GM13977 (cell line): ENCODE measurements at regions not wholly inside any gene's neighbourhood (a gene's known extent, or its start where the extent isn't known, plus 50 kb on each side); places are given as distances from the start of the nearest gene placed in this dataset.
"Not testable (repeated sequence)": the region's sequence is repeated elsewhere in the genome, so short reads cannot be mapped to it uniquely, and the experiment has no call there.

Experiments
- DNase-seq: peaks from one replicate; pipeline ENCODE4 v3.0.0; 2012; ENCODE audit warnings: low spot score
- in situ Hi-C: fragments of 300-500 bp; cut with MboI; formaldehyde crosslinking; loops from one replicate; pipeline ENCODE4 v1.12.0; 2022; ENCODE audit warnings: low sequenced_read_pairs, low pct_unique_long_range_greater_than_20kb, mixed read lengths, inconsistent platforms; ENCODE audit not compliant: unreplicated experiment
- TF ChIP-seq, protein P1 (sequence below): IDR thresholded peaks from 2 replicates; pipeline ENCODE4 v1.5.1; 2012; ENCODE audit warnings: mild to moderate bottlenecking, control low read depth; ENCODE audit not compliant: insufficient read depth; ENCODE audit errors: extremely low read depth, missing control alignments

DNA sequence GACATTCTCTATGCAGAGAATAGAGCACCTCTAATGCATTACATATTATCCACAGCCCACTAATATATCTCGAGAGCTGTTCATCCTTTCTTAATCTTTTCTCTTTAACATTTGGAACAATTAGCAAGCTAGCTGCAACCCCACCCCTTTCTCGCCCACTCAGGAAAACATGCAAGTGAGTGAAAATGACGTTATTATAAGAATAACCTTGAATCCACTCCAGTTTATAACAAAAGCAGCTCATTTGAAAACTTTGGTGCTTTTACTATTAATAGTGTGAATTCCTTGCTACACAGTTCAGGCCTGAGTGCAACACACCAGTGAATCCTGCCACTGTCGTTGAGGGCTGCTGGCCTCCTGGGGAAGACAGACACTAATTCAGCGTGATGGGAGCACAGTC is 63.3 kb upstream of the BMAL1 start:
- TF ChIP-seq, protein P1, sequence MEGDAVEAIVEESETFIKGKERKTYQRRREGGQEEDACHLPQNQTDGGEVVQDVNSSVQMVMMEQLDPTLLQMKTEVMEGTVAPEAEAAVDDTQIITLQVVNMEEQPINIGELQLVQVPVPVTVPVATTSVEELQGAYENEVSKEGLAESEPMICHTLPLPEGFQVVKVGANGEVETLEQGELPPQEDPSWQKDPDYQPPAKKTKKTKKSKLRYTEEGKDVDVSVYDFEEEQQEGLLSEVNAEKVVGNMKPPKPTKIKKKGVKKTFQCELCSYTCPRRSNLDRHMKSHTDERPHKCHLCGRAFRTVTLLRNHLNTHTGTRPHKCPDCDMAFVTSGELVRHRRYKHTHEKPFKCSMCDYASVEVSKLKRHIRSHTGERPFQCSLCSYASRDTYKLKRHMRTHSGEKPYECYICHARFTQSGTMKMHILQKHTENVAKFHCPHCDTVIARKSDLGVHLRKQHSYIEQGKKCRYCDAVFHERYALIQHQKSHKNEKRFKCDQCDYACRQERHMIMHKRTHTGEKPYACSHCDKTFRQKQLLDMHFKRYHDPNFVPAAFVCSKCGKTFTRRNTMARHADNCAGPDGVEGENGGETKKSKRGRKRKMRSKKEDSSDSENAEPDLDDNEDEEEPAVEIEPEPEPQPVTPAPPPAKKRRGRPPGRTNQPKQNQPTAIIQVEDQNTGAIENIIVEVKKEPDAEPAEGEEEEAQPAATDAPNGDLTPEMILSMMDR = no peak
- no peak for DNase-seq
- in situ Hi-C loops = no loop called here

DNA sequence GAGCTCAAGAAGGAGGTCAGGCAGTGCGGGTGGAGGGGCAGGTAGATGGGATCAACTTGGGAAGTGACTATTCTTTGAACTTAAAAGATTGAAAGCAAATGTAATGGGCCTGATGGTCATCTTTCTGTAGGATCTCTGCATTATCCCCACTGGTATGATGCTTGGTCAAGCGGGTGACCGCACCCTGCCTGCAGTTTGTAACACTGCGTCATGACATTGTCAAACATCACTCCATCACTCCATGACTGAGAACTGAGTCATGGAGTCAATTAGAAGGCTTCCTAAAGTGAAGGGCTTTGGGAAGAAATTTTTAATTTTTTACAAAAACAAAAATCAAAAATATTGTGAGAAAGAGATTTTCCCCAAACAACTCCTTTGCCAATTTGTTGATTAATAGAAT is 62.4 kb upstream of the BMAL1 start:
- TF ChIP-seq, protein P1 = no peak
- in situ Hi-C loops = no loop called here
- DNase-seq = no peak

DNA sequence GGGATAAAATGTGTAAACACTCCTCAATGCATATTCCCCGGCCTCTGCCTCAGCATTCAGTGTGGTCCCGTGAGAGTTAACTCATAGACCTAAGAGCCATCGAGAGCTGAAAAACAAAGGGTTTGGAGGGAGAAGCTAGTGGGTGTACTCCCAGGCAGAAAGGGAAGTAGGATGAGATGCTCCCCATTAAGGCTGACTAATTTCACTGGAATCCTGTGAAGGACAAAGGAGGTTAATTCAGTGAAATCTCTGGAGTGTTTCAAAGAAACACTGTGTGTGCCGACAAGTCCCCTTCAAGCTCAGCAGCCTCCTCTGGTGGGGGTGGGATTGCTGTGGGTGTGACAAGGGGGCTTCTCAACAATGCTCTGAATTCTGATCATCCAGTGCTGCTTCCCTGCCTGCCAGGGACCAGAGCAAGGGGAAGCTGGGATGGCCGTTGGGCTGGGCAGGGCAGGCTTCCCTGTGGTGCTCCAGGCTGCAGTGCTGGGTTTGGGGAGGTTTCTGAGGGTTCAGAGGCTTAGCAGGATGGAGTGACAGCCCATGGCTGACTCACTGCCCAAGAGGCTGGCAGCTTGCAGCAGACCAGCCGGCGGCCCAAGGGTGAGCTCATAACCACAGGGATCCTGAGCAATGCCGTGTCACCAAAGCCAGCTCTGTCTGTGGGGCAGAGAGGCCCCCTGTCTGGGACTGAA is 61.4 kb upstream of the BMAL1 start:
- in situ Hi-C loops = no loop called here
- TF ChIP-seq, protein P1 = no peak
- DNase-seq = no peak

DNA sequence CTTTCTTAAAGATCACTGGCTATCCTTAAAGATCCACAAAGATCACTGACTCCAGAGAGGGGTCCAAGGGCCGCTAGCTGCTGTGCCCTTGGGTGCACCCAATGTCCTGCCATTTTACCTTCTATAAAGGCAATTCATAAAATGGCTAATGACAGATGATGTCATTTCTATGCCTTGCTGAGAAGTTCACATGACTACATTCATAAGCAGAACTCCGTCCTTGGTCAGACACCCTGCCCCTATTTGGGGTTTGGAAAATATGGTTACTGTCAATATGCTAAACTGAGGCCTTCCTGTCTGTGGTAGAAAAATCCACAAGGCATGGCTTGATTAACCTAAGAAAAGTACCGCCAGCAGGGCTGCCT is 60.9 kb upstream of the BMAL1 start:
- no peak for DNase-seq
- in situ Hi-C loops = no loop called here
- TF ChIP-seq, protein P1 = no peak

DNA sequence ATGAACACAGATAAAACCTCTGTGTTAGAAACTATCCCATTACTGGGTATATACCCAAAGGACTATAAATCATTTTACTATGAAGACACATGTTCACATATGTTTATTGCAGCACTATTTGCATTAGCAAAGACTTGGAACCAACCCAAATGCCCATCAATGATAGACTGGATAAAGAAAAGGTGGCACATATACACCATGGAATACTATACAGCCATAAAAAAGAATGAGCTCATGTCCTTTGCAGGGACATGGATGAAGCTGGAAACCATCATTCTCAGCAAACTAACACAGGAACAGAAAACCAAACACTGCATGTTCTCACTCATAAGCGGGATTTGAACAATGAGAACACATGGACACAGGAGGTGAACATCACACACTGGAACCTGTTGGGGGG is 58.9 kb upstream of the BMAL1 start:
- in situ Hi-C loops = not testable (repeated sequence)

DNA sequence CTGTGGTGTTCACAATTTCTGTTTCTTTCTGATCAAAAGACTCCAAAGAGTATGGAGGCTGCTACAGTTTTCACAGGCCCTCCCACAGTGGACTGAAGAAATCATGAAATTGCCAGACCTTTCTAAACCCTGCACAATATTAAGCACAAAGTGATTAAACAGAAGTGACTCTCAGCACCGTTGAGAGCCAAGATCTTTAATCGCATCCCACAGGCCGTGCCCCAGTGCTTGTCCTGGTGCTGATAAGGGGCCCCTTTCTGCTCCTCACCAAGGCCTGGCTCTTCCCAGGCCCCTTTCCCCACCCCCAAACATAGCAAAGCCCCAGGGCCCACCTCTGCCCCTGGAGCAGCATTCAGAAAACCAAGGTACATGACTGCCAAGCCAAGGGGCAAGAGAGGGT is 57.4 kb upstream of the BMAL1 start:
- in situ Hi-C loops = no loop called here
- DNase-seq = no peak
- TF ChIP-seq, protein P1 = no peak

More for the DNA sequence above, 58.9 kb upstream of the BMAL1 start:
- DNase-seq = not testable (repeated sequence)

DNA sequence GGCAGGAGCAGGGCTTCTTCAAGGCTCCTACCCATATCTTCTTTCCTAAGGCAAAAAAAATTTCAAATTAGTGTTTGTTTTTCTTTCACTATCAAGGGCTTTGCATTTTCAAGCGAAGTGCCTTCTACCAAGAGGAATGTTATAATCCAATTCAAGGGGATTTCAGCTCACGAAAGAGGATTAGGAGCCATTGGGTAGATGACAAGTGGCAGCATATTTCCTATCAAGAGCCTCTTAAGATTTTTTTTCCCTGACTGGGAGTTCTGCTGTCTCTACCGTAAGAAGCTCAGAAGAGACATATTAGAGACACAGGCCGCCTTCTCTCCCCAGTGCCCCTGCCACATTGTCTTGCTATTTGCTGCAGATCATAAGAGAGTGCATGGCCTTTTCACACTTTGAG is 55.9 kb upstream of the BMAL1 start:
- no peak for DNase-seq
- TF ChIP-seq, protein P1 = no peak
- in situ Hi-C loops = no loop called here
